Liver (tissue), 7 donors: ENCODE measurements at regions not wholly inside any gene's neighbourhood (a gene's known extent, or its start where the extent isn't known, plus 50 kb on each side); places are given as distances from the start of the nearest gene placed in this dataset.

ENCODE experiments used
- DNase-seq: peaks from one replicate; pipeline ENCODE4 v3.0.0-alpha.2; 2017; ENCODE audit warnings: low spot score
- H3K27ac ChIP-seq, 2 donors: one replicate each; pipeline ENCODE4 v1.7.0; 2013; ENCODE audit warnings: inconsistent platforms in 2 of 2, low read length in 2 of 2, control low read depth in 1 of 2, low read depth in 1 of 2, mild to moderate bottlenecking in 1 of 2
- H3K27me3 ChIP-seq, 4 donors: one replicate each; pipeline versions ENCODE4 v1.6.1 to v1.7.0; 2013; ENCODE audit warnings: low read length in 3 of 4, inconsistent platforms in 1 of 4, mild to moderate bottlenecking in 1 of 4, moderate library complexity in 1 of 4; ENCODE audit not compliant: control insufficient read depth in 4 of 4, insufficient read depth in 4 of 4
- H3K36me3 ChIP-seq, 4 donors: one replicate each; pipeline versions ENCODE4 v1.6.1 to v1.7.0; 2013; ENCODE audit warnings: low read length in 3 of 4, mild to moderate bottlenecking in 3 of 4, low read depth in 1 of 4, moderate library complexity in 1 of 4; ENCODE audit not compliant: control insufficient read depth in 4 of 4, insufficient read depth in 3 of 4
- H3K4me1 ChIP-seq, 4 donors: one replicate each; pipeline versions ENCODE4 v1.6.1 to v1.7.0; 2013; ENCODE audit warnings: low read length in 3 of 4, mild to moderate bottlenecking in 3 of 4, moderate library complexity in 1 of 4; ENCODE audit not compliant: control insufficient read depth in 4 of 4, insufficient read depth in 4 of 4
- H3K4me3 ChIP-seq, 3 donors: one replicate each; pipeline versions ENCODE4 v1.6.1 to v1.7.0; 2013; ENCODE audit warnings: low read length in 3 of 3, control low read depth in 1 of 3, low read depth in 1 of 3, mild to moderate bottlenecking in 1 of 3
- H3K9ac ChIP-seq, 2 donors: one replicate each; pipeline ENCODE4 v1.7.0; 2013; ENCODE audit warnings: low read length in 2 of 2, mild to moderate bottlenecking in 2 of 2, moderate library complexity in 2 of 2, control low read depth in 1 of 2, low read depth in 1 of 2
- H3K9me3 ChIP-seq, 4 donors: one replicate each; pipeline versions ENCODE4 v1.6.1 to v1.7.0; 2013; ENCODE audit warnings: low read length in 3 of 4; ENCODE audit not compliant: control insufficient read depth in 4 of 4
- FOXA1 ChIP-seq: IDR thresholded peaks from 2 replicates; pipeline ENCODE4 v1.6.1; 2016; ENCODE audit warnings: antibody characterized with exemption
- FOXA2 ChIP-seq: IDR thresholded peaks from 2 replicates; pipeline ENCODE4 v1.6.1; 2016; ENCODE audit warnings: antibody characterized with exemption
- GABPA ChIP-seq, 2 donors: IDR thresholded peaks in 1 of 2; conservative IDR thresholded peaks in 1 of 2; 2 replicates each; pipeline ENCODE4 v1.6.1; 2016; ENCODE audit warnings: antibody characterized with exemption in 2 of 2, mild to moderate bottlenecking in 1 of 2, moderate library complexity in 1 of 2
- HNF4A ChIP-seq, 2 donors: conservative IDR thresholded peaks; 2 replicates each; pipeline ENCODE4 v1.6.1; 2016; ENCODE audit warnings: antibody characterized with exemption in 2 of 2, mild to moderate bottlenecking in 2 of 2
- JUND ChIP-seq, 2 donors: IDR thresholded peaks; 2 replicates each; pipeline ENCODE4 v1.6.1; 2016; ENCODE audit warnings: antibody characterized with exemption in 2 of 2
- RAD21 ChIP-seq, 2 donors: IDR thresholded peaks; 2 replicates each; pipeline ENCODE4 v1.6.1; 2016; ENCODE audit warnings: antibody characterized with exemption in 2 of 2, mild to moderate bottlenecking in 2 of 2
- REST ChIP-seq: IDR thresholded peaks from 2 replicates; pipeline ENCODE4 v1.6.1; 2016; ENCODE audit warnings: antibody characterized with exemption, mild to moderate bottlenecking
- RXRA ChIP-seq, 2 donors: IDR thresholded peaks; 2 replicates each; pipeline ENCODE4 v1.6.1; 2017 to 2018; ENCODE audit warnings: antibody characterized with exemption in 2 of 2, mild to moderate bottlenecking in 1 of 2
- SP1 ChIP-seq: IDR thresholded peaks from 2 replicates; pipeline ENCODE4 v1.6.1; 2018; ENCODE audit warnings: antibody characterized with exemption, mild to moderate bottlenecking
- TAF1 ChIP-seq: conservative IDR thresholded peaks from 2 replicates; pipeline ENCODE4 v1.6.1; 2016; ENCODE audit warnings: antibody characterized with exemption, mild to moderate bottlenecking
- YY1 ChIP-seq: IDR thresholded peaks from 2 replicates; pipeline ENCODE4 v1.6.1; 2016; ENCODE audit warnings: antibody characterized with exemption, mild to moderate bottlenecking
- WGBS: extraction: QIAGEN DNeasy Blood & Tissue Kit; methylation state at CpG from one replicate; pipeline ENCODE4 v1.1.7; 2013; 5-methylcytosine and 5-hydroxymethylcytosine counted together
- TF ChIP-seq, protein P1 (sequence below): IDR thresholded peaks from 2 replicates; pipeline ENCODE4 v1.6.1; 2016; ENCODE audit warnings: antibody characterized with exemption
- TF ChIP-seq, protein P2 (sequence below): IDR thresholded peaks from 2 replicates; pipeline ENCODE4 v1.6.1; 2016; ENCODE audit warnings: antibody characterized with exemption
- donor health status: healthy.
- donor health status: healthy.
- donor health status: healthy.
- donor health status: healthy.

DNA sequence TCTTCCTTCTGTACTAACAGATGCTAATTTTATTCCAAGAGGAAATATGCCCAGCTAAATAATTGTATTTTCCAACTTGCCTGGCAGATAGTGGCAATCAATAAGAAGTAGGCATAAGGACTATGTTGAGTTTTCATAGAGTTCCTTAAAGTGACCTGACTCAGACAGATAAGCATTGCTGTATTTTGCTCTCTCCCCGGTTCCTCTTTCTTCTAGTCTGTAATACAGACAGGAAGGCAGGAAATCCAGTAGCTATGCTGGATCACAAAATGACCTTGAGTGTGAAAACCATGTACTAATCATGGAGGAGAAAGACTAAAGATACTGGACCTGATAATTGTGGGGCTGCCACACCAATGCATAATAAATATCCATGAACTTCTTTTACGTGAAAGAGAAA lies 701.7 kb downstream of the CETN3 start:
- no peak for DNase-seq
- 61% methylated on average over 2 of the region's 2 CpGs for WGBS
- H3K9ac ChIP-seq: no peak overlapping the region

GRCh38 chr5:89706731-89707130 lies 702.8 kb downstream of the CETN3 start:
- Histone ChIP-seq H3K9me3 (no peaks in the 10 kb centered on the region), H3K27me3 (no peaks in the 10 kb centered on the region), H3K4me3 (no peak overlapping the region), H3K27ac (no peak overlapping the region), H3K9ac (no peak overlapping the region), H3K4me1 (no peaks in the 10 kb centered on the region), H3K36me3 (no peaks in the 10 kb centered on the region)
- WGBS: 76% methylated on average over 1 of the region's 1 CpG
- no peak for DNase-seq
- no peak for TF ChIP-seq HNF4A (conservative IDR thresholded peaks at IDR 0.05)
- TF ChIP-seq, protein P1, sequence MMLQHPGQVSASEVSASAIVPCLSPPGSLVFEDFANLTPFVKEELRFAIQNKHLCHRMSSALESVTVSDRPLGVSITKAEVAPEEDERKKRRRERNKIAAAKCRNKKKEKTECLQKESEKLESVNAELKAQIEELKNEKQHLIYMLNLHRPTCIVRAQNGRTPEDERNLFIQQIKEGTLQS: no peak
- TF ChIP-seq GABPA (IDR thresholded peaks at IDR 0.05 in 1 of 2, conservative IDR thresholded peaks at IDR 0.05 in 1 of 2): no peak
- TF ChIP-seq JUND (IDR thresholded peaks at IDR 0.05): no peak
- TF ChIP-seq FOXA2: no peak
- TF ChIP-seq, protein P2, sequence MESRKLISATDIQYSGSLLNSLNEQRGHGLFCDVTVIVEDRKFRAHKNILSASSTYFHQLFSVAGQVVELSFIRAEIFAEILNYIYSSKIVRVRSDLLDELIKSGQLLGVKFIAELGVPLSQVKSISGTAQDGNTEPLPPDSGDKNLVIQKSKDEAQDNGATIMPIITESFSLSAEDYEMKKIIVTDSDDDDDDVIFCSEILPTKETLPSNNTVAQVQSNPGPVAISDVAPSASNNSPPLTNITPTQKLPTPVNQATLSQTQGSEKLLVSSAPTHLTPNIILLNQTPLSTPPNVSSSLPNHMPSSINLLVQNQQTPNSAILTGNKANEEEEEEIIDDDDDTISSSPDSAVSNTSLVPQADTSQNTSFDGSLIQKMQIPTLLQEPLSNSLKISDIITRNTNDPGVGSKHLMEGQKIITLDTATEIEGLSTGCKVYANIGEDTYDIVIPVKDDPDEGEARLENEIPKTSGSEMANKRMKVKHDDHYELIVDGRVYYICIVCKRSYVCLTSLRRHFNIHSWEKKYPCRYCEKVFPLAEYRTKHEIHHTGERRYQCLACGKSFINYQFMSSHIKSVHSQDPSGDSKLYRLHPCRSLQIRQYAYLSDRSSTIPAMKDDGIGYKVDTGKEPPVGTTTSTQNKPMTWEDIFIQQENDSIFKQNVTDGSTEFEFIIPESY: no peak
- no peak for TF ChIP-seq YY1
- no peak for TF ChIP-seq RXRA (IDR thresholded peaks at IDR 0.05)
- TF ChIP-seq REST: no peak
- TF ChIP-seq FOXA1: no peak
- no peak for TF ChIP-seq RAD21 (IDR thresholded peaks at IDR 0.05)
- no peak for TF ChIP-seq TAF1

More for the DNA sequence above, 701.7 kb downstream of the CETN3 start:
- no peak for TF ChIP-seq REST
- TF ChIP-seq, protein P1: no peak
- no peak for TF ChIP-seq RAD21 (IDR thresholded peaks at IDR 0.05)
- no peak for TF ChIP-seq SP1
- TF ChIP-seq TAF1: no peak
- no peak for TF ChIP-seq RXRA (IDR thresholded peaks at IDR 0.05)
- H3K4me3 ChIP-seq: no peak overlapping the region
- no peaks in the 10 kb centered on the region for H3K9me3 ChIP-seq
- no peaks in the 10 kb centered on the region for H3K36me3 ChIP-seq
- no peaks in the 10 kb centered on the region for H3K27me3 ChIP-seq
- H3K27ac ChIP-seq: no peak overlapping the region
- no peaks in the 10 kb centered on the region for H3K4me1 ChIP-seq
